ENCODE measurements at regions not wholly inside any gene's neighbourhood (a gene's known extent, or its start where the extent isn't known, plus 50 kb on each side); places are given as distances from the start of the nearest gene placed in this dataset.
"Not testable (repeated sequence)": the region's sequence is repeated elsewhere in the genome, so short reads cannot be mapped to it uniquely, and the experiment has no call there.

DNA sequence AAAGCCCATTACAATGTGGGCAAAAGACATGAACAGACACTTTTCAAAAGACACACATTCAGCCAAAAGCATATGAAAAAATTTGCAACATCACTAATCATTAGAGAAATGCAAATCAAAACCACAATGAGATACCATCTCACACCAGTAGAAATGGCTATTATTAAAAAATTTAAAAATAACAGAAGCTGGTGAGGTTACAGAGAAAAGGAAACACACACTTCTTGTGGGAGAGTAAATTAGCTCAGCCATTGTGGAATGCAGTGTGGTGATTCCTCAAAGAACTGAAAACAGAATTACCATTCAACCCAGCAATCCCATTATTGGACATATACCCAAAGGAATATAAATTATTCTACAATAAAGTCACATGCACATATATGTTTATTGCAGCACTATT, 585.2 kb upstream of the TUSC1 start:
- DNase-seq (ENCODE audit: low spot score in 2 of 2) (no peak), FAIRE-seq (no peak)

DNA sequence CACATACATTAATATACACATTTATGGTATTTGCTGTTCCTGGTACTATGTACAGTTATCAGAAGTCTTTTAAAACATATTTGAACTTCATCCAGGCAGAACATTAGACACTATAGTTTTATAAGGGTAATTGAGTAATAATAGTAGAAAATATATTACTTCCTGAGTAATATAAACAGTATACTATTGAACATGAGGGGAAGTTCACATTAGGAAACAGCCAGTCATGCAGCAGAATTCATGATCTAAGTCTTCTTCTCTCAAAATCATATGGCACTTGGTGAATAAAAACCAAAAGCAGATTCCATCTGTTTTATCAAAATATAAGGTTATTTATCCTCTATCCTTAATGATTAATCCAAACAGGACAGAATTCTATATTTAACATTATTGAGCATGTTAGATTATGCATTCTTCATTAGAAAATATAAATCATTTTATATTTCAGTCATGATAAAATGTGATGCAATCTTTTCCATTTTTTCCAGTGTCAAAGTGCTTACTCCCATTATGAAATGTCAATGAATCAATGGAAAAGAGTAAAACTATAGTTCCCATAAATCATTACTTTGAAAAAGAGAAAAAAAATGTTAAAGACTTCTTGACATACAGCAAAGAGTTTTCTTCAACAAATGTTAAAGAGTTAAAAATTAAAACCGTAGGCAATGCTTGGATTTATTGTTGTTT, 584.3 kb upstream of the TUSC1 start:
- FAIRE-seq = no peak
- DNase-seq (ENCODE audit: low spot score in 2 of 2) = no peak

DNA sequence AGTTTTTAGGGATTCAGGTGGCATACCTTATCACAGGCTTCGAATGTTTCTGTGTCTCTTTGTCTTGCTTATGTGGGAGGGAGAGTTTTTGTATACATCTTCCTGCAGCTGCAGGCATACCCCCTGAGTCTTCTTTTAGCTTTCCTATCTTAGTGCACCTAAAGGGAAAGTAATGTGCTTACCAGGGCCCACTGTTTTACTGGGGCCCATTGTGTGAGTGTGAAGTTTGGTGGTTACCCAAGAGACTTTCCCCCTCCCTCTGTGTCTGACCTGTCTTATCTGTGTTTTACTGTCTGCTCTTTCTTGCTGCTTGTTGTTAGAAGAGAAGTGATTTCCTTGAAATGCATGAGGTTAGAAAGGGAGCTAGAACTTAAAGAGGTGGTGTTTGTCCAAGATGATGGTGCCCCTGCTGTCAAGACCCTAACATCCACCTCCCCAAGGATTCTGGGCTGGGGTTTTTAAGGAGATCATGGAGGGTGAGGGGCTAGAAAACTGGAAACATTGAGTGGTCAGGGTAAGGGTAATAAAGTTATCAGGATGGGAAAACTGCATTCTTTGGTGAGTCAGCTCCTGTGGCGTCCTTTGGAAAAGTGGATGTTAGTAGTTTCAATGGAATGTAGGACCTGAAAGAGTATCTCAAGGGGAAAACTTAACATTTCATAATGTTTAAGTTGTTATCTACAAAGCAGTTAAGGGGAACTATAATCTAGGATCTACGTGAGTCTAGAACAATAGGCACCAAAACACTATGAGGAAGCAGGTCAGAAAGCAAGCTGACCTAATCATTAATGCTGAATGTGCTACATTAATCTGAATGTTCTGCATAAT, 583.5 kb upstream of the TUSC1 start:
- no peak for DNase-seq (ENCODE audit: low spot score in 2 of 2)
- no peak for FAIRE-seq

DNA sequence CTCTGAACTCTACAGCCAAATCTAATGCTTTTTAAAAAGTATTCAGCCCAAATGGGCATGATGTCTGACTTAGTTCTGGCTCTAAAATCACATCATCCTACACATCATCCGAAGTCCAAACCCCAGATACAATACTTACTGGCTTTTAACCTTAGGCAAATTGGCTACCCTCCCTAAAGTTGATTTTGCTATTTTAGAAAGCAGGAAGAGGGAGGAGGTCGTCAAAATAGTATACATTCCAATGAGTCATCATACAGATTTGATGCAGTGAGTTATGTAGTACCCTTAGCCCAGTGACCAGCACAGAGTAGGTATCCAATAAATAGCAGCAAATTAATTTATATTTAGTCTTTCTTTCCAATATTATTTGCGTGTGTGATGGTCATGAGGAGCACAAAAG, 582.0 kb upstream of the TUSC1 start:
- no peak for DNase-seq (ENCODE audit: low spot score in 2 of 2)
- FAIRE-seq = no peak

DNA sequence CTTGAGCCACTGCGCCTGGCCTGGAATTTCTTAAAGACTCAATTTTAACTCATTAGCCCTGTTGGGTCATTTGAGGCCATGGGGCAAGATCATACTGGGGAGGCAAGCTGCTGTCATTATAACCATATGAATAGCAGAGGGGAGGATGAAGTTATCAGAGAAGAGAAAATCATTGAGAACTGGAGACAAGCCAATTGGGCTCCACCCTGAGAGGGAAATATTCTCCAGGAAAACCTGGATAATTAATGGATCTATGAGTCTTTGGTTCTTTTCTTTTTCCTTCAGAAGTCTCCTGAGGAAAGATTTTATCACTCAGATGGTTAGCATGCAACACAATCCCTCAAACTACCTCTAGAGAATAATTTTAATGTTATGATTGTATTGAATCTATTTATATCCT, 569.6 kb upstream of the TUSC1 start:
- FAIRE-seq (no peak), DNase-seq (ENCODE audit: low spot score in 2 of 2) (no peak)

DNA sequence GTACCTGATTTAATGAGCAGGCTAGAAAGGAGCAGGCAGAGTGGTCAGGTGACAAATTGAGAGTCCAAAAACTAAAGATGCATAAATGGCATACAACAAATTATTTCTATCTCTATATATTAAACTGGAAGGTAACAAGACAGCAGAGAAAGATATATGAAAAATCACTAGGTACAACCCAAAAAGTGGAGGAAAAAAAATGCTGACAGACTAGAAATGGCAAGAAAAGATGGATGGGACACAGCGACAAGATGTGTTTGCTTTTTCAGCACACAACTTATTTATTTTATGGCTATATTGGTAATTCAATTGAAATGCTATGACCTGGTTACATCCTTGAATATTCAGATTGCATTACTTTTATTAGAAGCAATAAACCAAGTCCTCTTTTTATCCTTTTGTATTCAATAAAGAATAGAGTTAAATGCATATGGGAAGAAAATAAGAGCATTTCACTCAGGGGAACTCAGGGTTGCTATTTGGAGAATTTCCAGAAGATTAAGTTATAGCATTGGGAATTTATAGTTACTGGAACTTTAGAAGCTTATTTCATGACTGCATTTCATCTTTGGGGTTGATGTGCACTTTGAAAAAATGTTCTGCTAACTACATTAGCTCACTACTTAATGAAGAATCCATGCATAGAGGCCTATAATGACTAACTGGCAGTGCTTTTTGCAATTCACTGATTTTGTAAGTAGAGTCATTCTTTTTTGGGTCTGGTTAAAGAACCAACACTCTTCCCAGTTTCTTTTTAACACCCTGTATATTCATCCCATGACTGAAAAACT, 566.6 kb upstream of the TUSC1 start:
- no peak for FAIRE-seq

DNA sequence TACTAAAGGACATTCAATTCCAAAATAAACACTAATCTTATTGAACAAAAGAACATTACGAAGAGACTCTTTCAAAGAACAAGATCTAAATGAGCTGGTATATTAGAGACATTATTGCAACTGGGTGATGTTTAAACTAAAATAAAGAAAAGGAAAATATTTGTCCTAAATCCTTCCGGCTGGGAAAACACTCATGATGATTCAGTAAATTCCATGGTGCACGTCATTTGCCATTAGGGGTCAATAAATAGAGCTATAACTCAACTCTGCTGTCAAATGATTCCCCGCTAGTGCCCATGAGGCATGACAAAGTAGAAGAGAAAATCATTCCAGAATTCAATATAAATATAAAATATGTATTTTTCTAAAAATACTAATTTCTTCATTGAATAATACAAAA, 565.5 kb upstream of the TUSC1 start:
- DNase-seq (ENCODE audit: low spot score in 2 of 2) (no peak), FAIRE-seq (no peak)

More for the DNA sequence above, 566.6 kb upstream of the TUSC1 start:
- DNase-seq (ENCODE audit: low spot score in 2 of 2) = no peak

DNA sequence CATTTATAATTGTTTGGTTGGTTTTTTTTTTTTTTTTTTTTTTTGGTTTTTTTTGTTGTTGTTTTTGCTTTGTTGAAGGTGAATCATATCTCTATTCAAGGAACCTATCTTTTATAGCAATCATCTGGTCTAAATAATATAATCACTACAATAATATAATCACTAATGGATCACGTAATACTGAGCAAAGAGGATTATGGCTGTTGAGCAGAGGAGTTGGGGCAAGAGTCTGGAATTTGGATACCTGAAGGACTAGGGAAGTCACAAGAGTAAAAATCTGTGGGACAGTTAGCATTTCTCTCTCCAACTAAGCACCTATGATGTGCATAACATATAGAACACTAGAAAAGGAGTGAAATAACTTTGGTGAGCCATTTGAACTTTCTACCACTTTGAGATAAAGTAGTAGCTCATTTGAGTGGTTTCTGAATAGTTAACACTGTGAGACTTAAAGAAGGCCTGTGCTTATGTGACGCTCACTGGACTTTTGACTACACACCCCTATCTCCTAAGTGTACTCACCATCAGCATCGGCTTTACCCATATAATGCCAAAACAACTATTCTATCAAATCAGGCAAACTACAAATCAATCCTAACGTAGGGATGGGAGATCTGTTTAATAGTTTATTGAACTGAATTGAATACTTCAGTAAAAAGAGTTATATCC, 564.9 kb upstream of the TUSC1 start:
- FAIRE-seq = peak; percentile 66
- DNase-seq (ENCODE audit: low spot score in 2 of 2) = no peak

DNA sequence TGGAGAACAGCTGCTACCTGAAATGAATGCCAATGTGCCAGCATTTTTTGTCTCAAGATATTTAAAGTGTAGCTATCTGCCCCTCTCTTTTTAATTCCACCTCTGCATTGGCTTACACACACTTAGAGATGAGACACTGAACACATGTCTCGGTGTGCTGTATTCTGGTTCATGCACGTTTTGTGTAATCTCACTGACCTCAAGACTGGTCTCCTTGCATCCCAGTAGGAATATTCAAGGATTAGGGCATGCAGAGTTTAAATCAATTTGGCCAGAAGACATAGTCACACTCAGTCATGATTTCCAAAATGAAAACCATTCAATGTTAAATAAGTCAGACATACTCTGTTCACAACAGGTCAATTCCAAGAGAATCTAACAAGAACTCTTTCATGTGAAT, 561.8 kb upstream of the TUSC1 start:
- FAIRE-seq = no peak
- DNase-seq (ENCODE audit: low spot score in 2 of 2) = no peak

DNA sequence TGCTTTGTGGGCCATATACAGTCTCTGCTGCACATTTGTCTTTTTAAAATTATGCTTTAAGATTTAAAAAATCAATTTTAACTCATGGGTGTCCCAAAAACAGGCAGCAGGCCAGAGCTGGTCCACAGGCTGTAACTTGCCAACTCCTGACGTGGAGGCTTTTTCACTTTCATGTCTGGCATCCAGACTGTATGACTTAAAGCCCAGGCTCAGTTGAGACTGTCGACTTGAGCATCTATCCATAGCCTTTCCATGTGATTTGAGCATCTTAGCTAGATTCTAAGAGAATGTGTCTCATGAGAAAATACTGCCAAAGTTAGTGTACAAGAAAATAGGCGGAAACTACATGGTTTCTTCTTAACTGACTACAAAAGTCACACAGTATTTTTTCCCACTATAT, 559.0 kb upstream of the TUSC1 start:
- FAIRE-seq = no peak

DNA sequence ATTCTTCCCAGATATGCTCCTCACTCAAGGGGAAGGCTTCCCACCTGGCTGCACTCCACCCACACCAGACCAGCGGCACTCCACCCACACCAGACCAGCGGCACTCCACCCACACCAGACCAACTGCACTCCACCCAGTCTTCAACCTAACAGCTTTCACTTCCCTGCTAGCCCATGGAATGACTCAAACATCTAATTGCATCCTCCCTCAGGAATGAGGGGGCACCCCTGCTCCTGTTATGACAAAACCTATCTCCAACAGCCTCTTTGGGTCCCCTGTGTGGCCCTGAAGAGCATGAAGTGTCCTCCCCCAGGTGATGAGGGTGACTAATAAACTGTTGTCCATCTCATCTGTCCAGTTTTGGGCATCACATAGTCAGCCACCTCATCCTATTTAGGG, 556.6 kb upstream of the TUSC1 start:
- DNase-seq (ENCODE audit: low spot score in 2 of 2) = no peak
- FAIRE-seq = no peak

More for the DNA sequence above, 559.0 kb upstream of the TUSC1 start:
- DNase-seq (ENCODE audit: low spot score in 2 of 2) = no peak

DNA sequence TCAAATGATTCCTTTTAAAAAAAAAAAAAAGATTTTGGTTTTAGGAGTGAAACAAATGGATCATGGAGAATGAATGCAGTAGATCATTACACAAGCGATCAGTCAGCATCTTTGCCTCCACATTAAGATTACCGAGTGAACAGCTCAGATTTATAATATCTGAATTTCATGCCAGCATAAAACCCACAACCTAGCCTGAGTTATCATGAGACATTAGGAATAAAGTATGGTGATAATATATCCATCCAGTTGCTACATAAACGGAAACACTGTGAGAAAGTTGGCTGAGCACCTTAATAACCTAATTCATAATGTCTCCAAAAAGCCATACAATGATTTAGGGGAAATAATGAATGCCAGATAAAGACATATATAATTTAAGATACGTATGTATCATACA, 553.1 kb upstream of the TUSC1 start:
- DNase-seq (ENCODE audit: low spot score in 2 of 2) = no peak
- FAIRE-seq = no peak

DNA sequence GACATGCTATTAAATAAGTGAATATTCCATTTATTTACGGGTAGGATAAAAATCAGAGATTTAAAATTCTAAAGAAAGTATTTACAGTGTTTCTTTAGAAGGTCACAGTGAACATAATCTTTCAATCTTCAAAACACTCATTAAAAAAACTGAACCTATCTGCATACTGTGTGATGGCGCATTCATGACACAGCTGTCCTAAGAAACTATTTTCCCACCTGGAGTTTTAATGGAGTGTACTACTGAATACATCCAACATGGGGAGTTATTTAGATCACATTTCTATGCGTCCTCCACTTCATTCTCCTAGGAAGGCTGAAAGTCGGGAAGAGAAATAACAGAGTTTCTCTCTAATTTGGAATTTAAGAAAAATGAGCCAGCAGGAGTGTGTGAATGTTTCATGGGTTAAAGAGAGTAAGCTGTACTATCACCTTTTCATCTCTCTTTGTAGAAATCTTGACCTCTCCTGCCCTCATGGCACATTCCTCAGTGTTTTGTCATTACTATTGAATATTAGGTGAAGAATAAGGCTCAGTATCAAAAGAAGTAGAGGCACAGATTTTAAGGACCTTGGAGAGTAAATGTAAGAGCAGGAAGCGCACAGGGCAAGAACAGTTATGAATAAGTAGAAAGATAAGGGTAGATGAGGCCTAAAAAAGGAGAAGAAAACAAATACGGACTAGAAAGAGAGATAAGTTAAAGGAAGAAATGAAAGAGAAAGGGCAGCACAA, 551.2 kb upstream of the TUSC1 start:
- DNase-seq (ENCODE audit: low spot score in 2 of 2) (no peak), FAIRE-seq (no peak)

DNA sequence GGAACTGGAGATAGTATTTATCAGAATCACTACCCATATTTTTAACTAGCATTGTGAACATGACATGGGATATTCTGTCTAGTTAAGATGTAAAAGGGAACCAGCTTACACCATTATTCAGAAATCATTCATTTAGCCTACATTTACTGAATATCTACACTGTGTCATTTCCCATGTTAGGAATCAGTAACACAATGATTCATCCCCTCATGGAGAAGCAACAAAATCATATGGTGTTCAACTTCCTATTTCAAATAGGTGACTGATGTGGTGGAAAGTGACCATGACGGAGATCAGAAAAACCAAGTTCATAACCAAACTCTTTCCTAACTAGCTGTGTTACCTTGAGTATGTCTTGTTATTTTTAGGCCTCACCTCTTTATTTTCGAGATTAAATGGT, 550.0 kb upstream of the TUSC1 start:
- DNase-seq (ENCODE audit: low spot score in 2 of 2) (no peak), FAIRE-seq (no peak)

DNA sequence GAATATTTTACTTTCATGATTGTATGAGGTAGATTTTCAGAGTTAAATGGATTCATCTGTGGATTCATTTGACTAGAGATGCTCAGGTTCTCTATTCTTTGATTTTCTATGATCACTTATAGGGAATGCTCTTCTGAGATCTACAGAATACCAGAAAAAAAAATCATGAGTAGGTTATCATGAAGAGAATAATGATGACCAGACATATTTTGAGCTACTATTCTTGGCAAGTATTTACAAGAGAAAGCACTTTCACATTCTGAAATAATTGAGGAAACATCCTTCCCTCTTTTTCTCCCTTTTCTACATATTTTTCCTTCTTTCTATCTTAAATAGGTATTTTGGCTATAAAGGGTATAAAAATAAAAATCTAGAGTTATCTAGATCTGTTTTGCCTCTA, 543.0 kb upstream of the TUSC1 start:
- DNase-seq (ENCODE audit: low spot score in 2 of 2) = no peak
- FAIRE-seq = no peak

DNA sequence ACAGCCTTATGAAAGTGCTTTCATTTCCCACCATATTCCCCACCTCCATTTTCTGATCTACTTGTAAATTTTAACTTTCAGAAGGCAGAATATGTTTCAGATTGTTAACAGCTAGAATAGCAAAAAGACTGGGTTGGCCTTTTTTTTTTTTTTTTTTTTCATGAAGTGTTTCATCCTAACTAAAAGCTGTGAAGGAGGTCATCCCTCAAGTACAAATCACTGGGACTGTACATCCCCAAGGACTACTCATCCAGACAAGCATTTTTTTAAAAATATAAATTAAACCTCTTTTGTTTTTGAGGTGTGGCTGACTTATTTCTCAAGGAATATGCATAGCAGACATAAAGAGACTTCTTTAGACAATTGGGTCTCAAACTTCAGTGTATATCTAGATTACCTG, 542.1 kb upstream of the TUSC1 start:
- DNase-seq (ENCODE audit: low spot score in 2 of 2) (no peak), FAIRE-seq (no peak)

DNA sequence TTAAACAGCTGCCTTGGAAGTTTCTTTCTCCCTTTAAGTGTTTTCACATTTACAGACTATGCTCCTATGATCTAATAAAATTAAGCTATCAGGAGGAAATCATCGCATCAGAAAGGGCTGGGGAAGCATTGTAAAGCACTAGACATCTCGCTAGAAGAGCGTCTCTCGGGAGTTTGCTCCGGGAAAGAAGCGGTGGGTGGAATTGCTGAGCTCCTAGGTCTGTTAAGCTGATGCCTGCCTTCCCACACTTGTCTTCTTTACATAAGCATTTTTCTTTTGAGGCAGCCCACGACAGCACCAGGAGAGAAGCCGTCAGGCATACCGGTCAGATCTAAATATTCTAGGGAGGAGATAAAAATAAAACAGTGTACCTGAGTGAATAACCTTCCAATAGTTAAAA, 541.7 kb upstream of the TUSC1 start:
- DNase-seq (ENCODE audit: low spot score in 2 of 2) = no peak
- FAIRE-seq = no peak

DNA sequence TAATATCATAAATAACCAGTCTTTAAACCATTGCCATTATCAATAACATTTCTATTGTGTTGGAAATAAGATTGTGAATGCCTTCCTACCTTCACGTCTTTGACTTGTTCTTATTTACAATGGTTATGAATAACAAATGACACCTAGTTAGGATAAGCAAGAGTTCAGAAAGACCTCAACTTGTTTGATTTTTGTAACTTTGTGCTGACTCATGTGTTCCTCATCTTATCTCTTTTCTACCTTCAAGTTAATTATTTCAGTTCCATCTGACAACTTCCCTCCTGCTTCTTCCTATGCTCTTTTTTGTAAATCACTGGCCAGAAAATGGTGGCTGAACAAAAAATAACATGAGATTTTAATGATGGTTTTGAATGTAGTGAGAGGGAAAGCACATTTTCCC, 538.5 kb upstream of the TUSC1 start:
- DNase-seq (ENCODE audit: low spot score in 2 of 2) (no peak), FAIRE-seq (no peak)

DNA sequence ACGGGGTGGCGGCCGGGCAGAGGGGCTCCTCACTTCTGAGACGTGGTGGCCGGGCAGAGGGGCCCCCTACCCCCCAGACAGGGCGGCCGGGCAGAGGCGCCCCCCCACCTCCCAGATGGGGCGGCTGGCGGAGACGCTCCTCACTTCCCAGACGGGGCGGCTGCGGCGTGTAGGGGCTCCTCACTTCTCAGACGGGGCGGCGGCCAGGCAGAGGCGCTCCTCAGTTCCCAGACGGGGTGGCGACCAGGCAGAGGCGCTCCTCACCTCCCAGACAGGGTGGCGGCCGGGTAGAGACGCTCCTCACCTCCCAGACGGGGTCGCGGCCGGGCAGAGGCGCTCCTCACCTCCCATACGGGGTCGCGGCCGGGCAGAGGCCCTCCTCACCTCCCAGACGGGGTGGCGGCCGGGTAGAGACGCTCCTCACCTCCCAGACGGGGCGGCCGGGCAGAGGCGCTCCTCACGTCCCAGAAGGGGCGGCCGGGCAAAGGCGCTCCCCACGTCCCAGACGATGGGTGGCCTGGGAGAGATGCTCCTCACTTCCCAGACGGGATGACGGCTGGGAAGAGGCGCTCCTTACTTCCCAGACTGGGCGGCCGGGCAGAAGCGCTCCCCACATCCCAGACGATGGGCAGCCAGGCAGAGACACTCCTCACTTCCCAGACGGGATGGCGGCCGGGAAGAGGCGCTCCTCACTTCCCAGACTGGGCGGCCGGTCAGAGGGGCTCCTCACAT, 536.6 kb upstream of the TUSC1 start:
- FAIRE-seq; DNase-seq (ENCODE audit: low spot score in 2 of 2): not testable (repeated sequence)

Measured in frontal cortex (tissue), 3 donors.